Prostate gland (tissue), 1 donor: ENCODE measurements at regions not wholly inside any gene's neighbourhood (a gene's known extent, or its start where the extent isn't known, plus 50 kb on each side); places are given as distances from the start of the nearest gene placed in this dataset.
"Not testable (repeated sequence)": the region's sequence is repeated elsewhere in the genome, so short reads cannot be mapped to it uniquely, and the experiment has no call there.

Source experiments
- POLR2A ChIP-seq: fragments of 450-650 bp; IDR thresholded peaks from one replicate; pipeline ENCODE4 v1.6.1; 2016; ENCODE audit warnings: antibody characterized with exemption, mild to moderate bottlenecking
- POLR2AphosphoS5 ChIP-seq: sonication (generic); formaldehyde crosslinking; IDR thresholded peaks from one replicate; pipeline ENCODE4 v1.6.1; 2017; ENCODE audit warnings: antibody characterized with exemption

DNA sequence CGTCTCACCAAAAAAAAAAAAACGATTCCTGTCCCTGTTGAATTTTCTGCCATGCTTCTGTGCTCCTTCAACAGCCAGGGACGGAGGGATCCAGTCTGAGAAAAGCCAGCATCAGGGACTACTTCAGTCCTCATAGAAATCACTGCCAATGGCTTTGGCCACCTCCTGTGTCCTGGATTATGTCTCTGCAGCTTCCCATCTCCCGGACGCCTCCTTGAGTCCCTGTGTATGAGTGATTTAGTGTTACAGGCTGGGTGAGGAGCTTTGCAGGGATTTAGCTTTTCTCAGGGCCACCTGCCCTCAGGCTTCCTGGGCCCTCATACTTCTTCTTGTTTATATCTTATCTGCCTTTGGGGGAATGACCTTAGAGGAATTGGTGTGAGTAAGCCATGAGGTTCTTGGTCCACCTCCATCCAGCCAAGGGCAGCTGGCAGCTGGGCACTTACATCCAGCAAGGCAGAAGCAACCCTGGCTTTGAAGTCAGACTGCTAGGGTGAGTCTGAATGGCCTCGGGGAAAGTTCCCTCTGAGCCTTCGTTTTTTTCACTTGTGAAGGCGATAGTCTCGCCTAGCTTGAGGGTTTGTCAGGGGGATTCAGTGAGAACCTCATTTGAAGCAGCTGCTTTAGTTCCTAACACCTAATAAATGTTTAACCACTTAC is 65.6 kb downstream of the NPIPB11 start:
- not testable (repeated sequence) for TF ChIP-seq POLR2A, POLR2AphosphoS5
